Stimulated activated CD4-positive, alpha-beta T cell treated with anti-CD3 and anti-CD28 coated beads, Interleukin-12 subunit alpha, Interleukin-12 subunit beta, amount 100 ng/mL, for 4 hours (primary cell): ENCODE measurements at regions not wholly inside any gene's neighbourhood (a gene's known extent, or its start where the extent isn't known, plus 50 kb on each side); places are given as distances from the start of the nearest gene placed in this dataset.
"Not testable (repeated sequence)": the region's sequence is repeated elsewhere in the genome, so short reads cannot be mapped to it uniquely, and the experiment has no call there.

Experiments
- DNase-seq: peaks from one replicate; pipeline ENCODE4 v3.0.0-alpha.2; 2020

GRCh38 chr2:238704471-238705225 is 143.2 kb upstream of the TWIST2 start:
- no peak for DNase-seq

- DNase-seq = no peak
Observed at GRCh38 chr2:238706163-238706562, 141.7 kb upstream of the TWIST2 start.

GRCh38 chr2:238706673-238707072 is 141.2 kb upstream of the TWIST2 start:
- DNase-seq = no peak

GRCh38 chr2:238709325-238710025 is 138.4 kb upstream of the TWIST2 start:
- no peak for DNase-seq

GRCh38 chr2:238710032-238710735 is 137.7 kb upstream of the TWIST2 start:
- DNase-seq = no peak

- no peak for DNase-seq
Observed at GRCh38 chr2:238710787-238711186, 137.1 kb upstream of the TWIST2 start.

- DNase-seq = no peak
Observed at GRCh38 chr2:238711346-238711745, 136.5 kb upstream of the TWIST2 start.

- DNase-seq = no peak
Observed at GRCh38 chr2:238712011-238712410, 135.9 kb upstream of the TWIST2 start.

- DNase-seq = no peak
Observed at GRCh38 chr2:238713198-238713826, 134.6 kb upstream of the TWIST2 start.

GRCh38 chr2:238714038-238714528 is 133.8 kb upstream of the TWIST2 start:
- no peak for DNase-seq

GRCh38 chr2:238716171-238716570 is 131.7 kb upstream of the TWIST2 start:
- DNase-seq = no peak

- no peak for DNase-seq
Observed at GRCh38 chr2:238716585-238716984, 131.3 kb upstream of the TWIST2 start.

- DNase-seq = no peak
Observed at GRCh38 chr2:238717084-238717483, 130.8 kb upstream of the TWIST2 start.

GRCh38 chr2:238719641-238720040 is 128.2 kb upstream of the TWIST2 start:
- no peak for DNase-seq

- DNase-seq = peak; percentile 48
Observed at GRCh38 chr2:238720232-238720672, 127.6 kb upstream of the TWIST2 start.

- no peak for DNase-seq
Observed at GRCh38 chr2:238722181-238722580, 125.7 kb upstream of the TWIST2 start.

- DNase-seq = no peak
Observed at GRCh38 chr2:238722883-238723282, 125.0 kb upstream of the TWIST2 start.

- not testable (repeated sequence) for DNase-seq
Observed at GRCh38 chr2:238723740-238724320, 124.1 kb upstream of the TWIST2 start.

GRCh38 chr2:238724728-238725127 is 123.2 kb upstream of the TWIST2 start:
- no peak for DNase-seq

GRCh38 chr2:238725298-238725697 is 122.6 kb upstream of the TWIST2 start:
- no peak for DNase-seq

GRCh38 chr2:238726670-238727584 is 121.0 kb upstream of the TWIST2 start:
- no peak for DNase-seq
